ENCODE measurements at regions not wholly inside any gene's neighbourhood (a gene's known extent, or its start where the extent isn't known, plus 50 kb on each side); places are given as distances from the start of the nearest gene placed in this dataset.
"Not testable (repeated sequence)": the region's sequence is repeated elsewhere in the genome, so short reads cannot be mapped to it uniquely, and the experiment has no call there.

DNA sequence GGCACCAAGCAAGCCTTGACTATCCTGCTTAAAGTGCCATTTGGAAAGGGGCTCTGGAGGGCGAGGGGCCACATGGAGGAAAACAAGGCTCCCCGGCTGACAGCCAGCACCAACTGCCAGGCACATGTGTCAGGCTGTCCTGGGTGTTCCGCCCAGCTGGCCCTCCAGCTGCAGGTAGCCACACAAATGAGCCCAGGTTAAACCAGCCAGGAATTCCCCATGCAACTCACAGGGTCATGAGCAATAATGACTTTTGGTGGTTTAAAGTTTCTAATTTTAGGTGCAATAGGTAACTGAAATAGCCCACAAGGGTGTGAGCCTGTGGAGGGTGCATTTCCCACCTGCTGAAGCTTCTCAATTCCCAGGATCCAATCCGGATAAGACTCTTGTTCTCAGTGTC is 58.9 kb upstream of the EEF2KMT start:
- ATAC-seq (replicated peaks in 6 of 8); in situ Hi-C loops (cut with MboI; ENCODE audit: low pct_unique_long_range_greater_than_20kb in 2 of 9, low sequenced_read_pairs in 9 of 9, unreplicated experiment in 9 of 9): not testable (repeated sequence)
- 0 to 88% (median 79%) methylated on average over 1 to 3 of the region's 4 CpGs; no CpG with 5 or more reads in 6 of the 10 experiments for WGBS, 10 experiments

GRCh38 chr16:5154006-5154405 is 56.4 kb upstream of the EEF2KMT start:
- in situ Hi-C loops (cut with MboI; ENCODE audit: low pct_unique_long_range_greater_than_20kb in 2 of 9, low sequenced_read_pairs in 9 of 9, unreplicated experiment in 9 of 9), result not testable (repeated sequence)

More for the DNA sequence above, 58.9 kb upstream of the EEF2KMT start:
- not testable (repeated sequence) for H3K4me1 ChIP-seq (replicated peaks in 1 of 2); H3K4me3 ChIP-seq; H3K27ac ChIP-seq

GRCh38 chr16:5151409-5151808 is 53.8 kb upstream of the EEF2KMT start:
- ATAC-seq (replicated peaks in 6 of 8); H3K4me1 ChIP-seq (replicated peaks in 1 of 2); H3K4me3 ChIP-seq; H3K27ac ChIP-seq; in situ Hi-C loops (cut with MboI; ENCODE audit: low pct_unique_long_range_greater_than_20kb in 2 of 9, low sequenced_read_pairs in 9 of 9, unreplicated experiment in 9 of 9): not testable (repeated sequence)
- 0 to 59% methylated on average over 1 to 2 of the region's 2 CpGs; no CpG with 5 or more reads in 8 of the 10 experiments for WGBS, 10 experiments

More at GRCh38 chr16:5154006-5154405, 56.4 kb upstream of the EEF2KMT start:
- ATAC-seq (replicated peaks in 6 of 8); H3K4me1 ChIP-seq (replicated peaks in 1 of 2); H3K4me3 ChIP-seq; H3K27ac ChIP-seq: not testable (repeated sequence)
- WGBS, 10 experiments, result 67 to 100% (median 100%) methylated on average over 1 of the region's 1 CpG; no CpG with 5 or more reads in 7 of the 10 experiments

All from motor neuron (in vitro differentiated cells).